Left lung (tissue), 4 donors: ENCODE measurements at regions not wholly inside any gene's neighbourhood (a gene's known extent, or its start where the extent isn't known, plus 50 kb on each side); places are given as distances from the start of the nearest gene placed in this dataset.

Source experiments
- ATAC-seq: fragments of 200-7000 bp; cut with Tn5 transposase; one replicate; pipeline ENCODE4 v1.9.1; 2020; ENCODE audit warnings: moderate library complexity
- DNase-seq, 4 donors: peaks; one replicate each; pipeline ENCODE4 v3.0.0-alpha.2; 2013 to 2020
- H3K27ac ChIP-seq, 2 donors: fragments of 200-600 bp; sonication (generic) in 1 of 2; one replicate each; pipeline versions ENCODE4 v1.5.0 to v1.8.0; 2020 to 2021
- H3K27me3 ChIP-seq, 2 donors: fragments of 200-600 bp; sonication (generic) in 1 of 2; one replicate each; pipeline versions ENCODE4 v1.5.0 to v1.8.0; 2020 to 2021
- H3K36me3 ChIP-seq, 2 donors: fragments of 200-600 bp; sonication (generic) in 1 of 2; one replicate each; pipeline versions ENCODE4 v1.5.0 to v1.8.0; 2020 to 2021
- H3K4me1 ChIP-seq, 2 donors: fragments of 200-600 bp; one replicate each; pipeline ENCODE4 v1.8.0; 2021
- H3K4me3 ChIP-seq, 2 donors: fragments of 200-600 bp; sonication (generic) in 1 of 2; one replicate each; pipeline versions ENCODE4 v1.5.0 to v1.8.0; 2020 to 2021; ENCODE audit warnings: mild to moderate bottlenecking in 1 of 2
- H3K9me3 ChIP-seq, 2 donors: fragments of 200-600 bp; sonication (generic) in 1 of 2; one replicate each; pipeline versions ENCODE4 v1.5.0 to v1.8.0; 2020 to 2021
- CTCF ChIP-seq, 2 donors: fragments of 200-600 bp; sonication (generic) in 1 of 2; IDR thresholded peaks; one replicate each; pipeline versions ENCODE4 v1.5.0 to v1.8.0; 2021; ENCODE audit warnings: antibody characterized with exemption in 2 of 2
- intact Hi-C, 2 donors: fragments of 100-400 bp; cut with DNase I; formaldehyde crosslinking; loops; one replicate each; pipeline versions ENCODE4 v1.11.2 to v1.14.2; 2022
- donor health status: DM: no; HTN: yes; CAD: no.
- donor health status: DM: no; HTN: no; CAD: no.

- no peak overlapping the region for H3K27ac ChIP-seq
- H3K4me1 ChIP-seq = no peaks in the 10 kb centered on the region
- DNase-seq (no peak), ATAC-seq (no peak)
- TF ChIP-seq CTCF (IDR thresholded peaks at IDR 0.05) = no peak
- no peak overlapping the region for H3K4me3 ChIP-seq
- no peaks in the 10 kb centered on the region for H3K27me3 ChIP-seq
- no peaks in the 10 kb centered on the region for H3K36me3 ChIP-seq
- H3K9me3 ChIP-seq = no peaks in the 10 kb centered on the region
- intact Hi-C loops = no loop called here
These were observed 310.2 kb upstream of the TBX22 start for GRCh38 chrX:79704325-79704724.

- no peaks in the 10 kb centered on the region for H3K27me3 ChIP-seq
- no peak for ATAC-seq
These were observed 306.0 kb upstream of the TBX22 start for GRCh38 chrX:79708581-79708980.

GRCh38 chrX:79715448-79715847, 299.1 kb upstream of the TBX22 start:
- no peak for TF ChIP-seq CTCF (IDR thresholded peaks at IDR 0.05)
- no peaks in the 10 kb centered on the region for H3K27me3 ChIP-seq
- no peaks in the 10 kb centered on the region for H3K4me1 ChIP-seq
- no peaks in the 10 kb centered on the region for H3K9me3 ChIP-seq
- H3K36me3 ChIP-seq = no peaks in the 10 kb centered on the region
- intact Hi-C loops = no loop called here
- no peak overlapping the region for H3K27ac ChIP-seq
- DNase-seq (no peak), ATAC-seq (no peak)
- H3K4me3 ChIP-seq = no peak overlapping the region

More at GRCh38 chrX:79708581-79708980, 306.0 kb upstream of the TBX22 start:
- intact Hi-C loops = no loop called here
- H3K4me3 ChIP-seq = no peak overlapping the region
- no peak for DNase-seq
- no peaks in the 10 kb centered on the region for H3K4me1 ChIP-seq
- no peaks in the 10 kb centered on the region for H3K36me3 ChIP-seq
- TF ChIP-seq CTCF (IDR thresholded peaks at IDR 0.05) = no peak
- H3K27ac ChIP-seq = no peak overlapping the region
- H3K9me3 ChIP-seq = no peaks in the 10 kb centered on the region

GRCh38 chrX:79719568-79720231, 294.9 kb upstream of the TBX22 start:
- DNase-seq (no peak), ATAC-seq (no peak)
- Histone ChIP-seq H3K4me1 (no peaks in the 10 kb centered on the region), H3K27ac (no peak overlapping the region), H3K36me3 (no peaks in the 10 kb centered on the region), H3K9me3 (no peaks in the 10 kb centered on the region), H3K27me3 (no peaks in the 10 kb centered on the region), H3K4me3 (no peak overlapping the region)
- TF ChIP-seq CTCF (IDR thresholded peaks at IDR 0.05) = no peak
- intact Hi-C loops = no loop called here

GRCh38 chrX:79721234-79721633, 293.3 kb upstream of the TBX22 start:
- Histone ChIP-seq H3K36me3 (no peaks in the 10 kb centered on the region), H3K4me1 (no peaks in the 10 kb centered on the region), H3K9me3 (no peaks in the 10 kb centered on the region), H3K27me3 (no peaks in the 10 kb centered on the region), H3K4me3 (no peak overlapping the region), H3K27ac (no peak overlapping the region)
- no peak for TF ChIP-seq CTCF (IDR thresholded peaks at IDR 0.05)
- ATAC-seq (peak; percentile 54), DNase-seq (no peak)
- intact Hi-C loops = no loop called here
